ENCODE measurements at regions not wholly inside any gene's neighbourhood (a gene's known extent, or its start where the extent isn't known, plus 50 kb on each side); places are given as distances from the start of the nearest gene placed in this dataset.

GRCh38 chr1:106699433-106699832 is 357.0 kb upstream of the PRMT6 start:
- ChIA-PET POLR2A (ENCODE audit: low non-redundant PET) (no interaction called here), CTCF (no interaction called here)
- DNase-seq (ENCODE audit: low spot score), result no peak
- no peak overlapping the region for H3K4me3 ChIP-seq (ENCODE audit: low read depth, low read length, poor library complexity, severe bottlenecking)
- no peaks in the 10 kb centered on the region for H3K9me3 ChIP-seq (ENCODE audit: low read depth, low read length, poor library complexity, severe bottlenecking)
- no TSS peak for BruUV-seq (replicated peaks)
- intact Hi-C loops (cut with micrococcal nuclease; ENCODE audit: unreplicated experiment), result no loop called here
- TF ChIP-seq EZH2 (IDR thresholded peaks at IDR 0.05; ENCODE audit: borderline replicate concordance, low read depth, low read length, poor library complexity, severe bottlenecking) (no peak), CTCF (conservative IDR thresholded peaks at IDR 0.05; ENCODE audit: low read depth, low read length) (no peak)
- no peaks in the 10 kb centered on the region for H3K4me1 ChIP-seq (ENCODE audit: insufficient read depth, low read length, poor library complexity, severe bottlenecking)
- H3K36me3 ChIP-seq (ENCODE audit: insufficient read depth, low read length, poor library complexity, severe bottlenecking), result no peaks in the 10 kb centered on the region
- H3K27me3 ChIP-seq (replicated peaks; ENCODE audit: insufficient read depth, low read depth, low read length, poor library complexity), result no peaks in the 10 kb centered on the region
- no peak overlapping the region for H3K27ac ChIP-seq (ENCODE audit: low read depth, low read length, poor library complexity, severe bottlenecking)

GRCh38 chr1:106700211-106700610 is 356.3 kb upstream of the PRMT6 start:
- Histone ChIP-seq H3K9me3 (ENCODE audit: low read depth, low read length, poor library complexity, severe bottlenecking) (no peaks in the 10 kb centered on the region), H3K36me3 (ENCODE audit: insufficient read depth, low read length, poor library complexity, severe bottlenecking) (no peaks in the 10 kb centered on the region), H3K27me3 (replicated peaks; ENCODE audit: insufficient read depth, low read depth, low read length, poor library complexity) (no peaks in the 10 kb centered on the region), H3K27ac (ENCODE audit: low read depth, low read length, poor library complexity, severe bottlenecking) (no peak overlapping the region), H3K4me3 (ENCODE audit: low read depth, low read length, poor library complexity, severe bottlenecking) (no peak overlapping the region), H3K4me1 (ENCODE audit: insufficient read depth, low read length, poor library complexity, severe bottlenecking) (no peaks in the 10 kb centered on the region)
- DNase-seq (ENCODE audit: low spot score), result peak; percentile 11
- TF ChIP-seq EZH2 (IDR thresholded peaks at IDR 0.05; ENCODE audit: borderline replicate concordance, low read depth, low read length, poor library complexity, severe bottlenecking) (no peak), CTCF (conservative IDR thresholded peaks at IDR 0.05; ENCODE audit: low read depth, low read length) (no peak)
- no TSS peak for BruUV-seq (replicated peaks)
- POLR2A ChIA-PET (ENCODE audit: low non-redundant PET), result no interaction called here
- CTCF ChIA-PET, result no interaction called here
- intact Hi-C loops (cut with micrococcal nuclease; ENCODE audit: unreplicated experiment), result no loop called here

GRCh38 chr1:106705971-106706370 is 350.5 kb upstream of the PRMT6 start:
- Histone ChIP-seq H3K27me3 (replicated peaks; ENCODE audit: insufficient read depth, low read depth, low read length, poor library complexity) (no peaks in the 10 kb centered on the region), H3K9me3 (ENCODE audit: low read depth, low read length, poor library complexity, severe bottlenecking) (no peaks in the 10 kb centered on the region), H3K27ac (ENCODE audit: low read depth, low read length, poor library complexity, severe bottlenecking) (no peak overlapping the region), H3K4me3 (ENCODE audit: low read depth, low read length, poor library complexity, severe bottlenecking) (no peak overlapping the region), H3K36me3 (ENCODE audit: insufficient read depth, low read length, poor library complexity, severe bottlenecking) (no peaks in the 10 kb centered on the region), H3K4me1 (ENCODE audit: insufficient read depth, low read length, poor library complexity, severe bottlenecking) (no peaks in the 10 kb centered on the region)
- BruUV-seq (replicated peaks), result no TSS peak
- CTCF ChIA-PET, result no interaction called here
- no peak for DNase-seq (ENCODE audit: low spot score)
- POLR2A ChIA-PET (ENCODE audit: low non-redundant PET), result no interaction called here
- intact Hi-C loops (cut with micrococcal nuclease; ENCODE audit: unreplicated experiment), result no loop called here
- TF ChIP-seq EZH2 (IDR thresholded peaks at IDR 0.05; ENCODE audit: borderline replicate concordance, low read depth, low read length, poor library complexity, severe bottlenecking) (no peak), CTCF (conservative IDR thresholded peaks at IDR 0.05; ENCODE audit: low read depth, low read length) (no peak)

All from A673 (cell line).